ENCODE measurements at regions not wholly inside any gene's neighbourhood (a gene's known extent, or its start where the extent isn't known, plus 50 kb on each side); places are given as distances from the start of the nearest gene placed in this dataset.
"Not testable (repeated sequence)": the region's sequence is repeated elsewhere in the genome, so short reads cannot be mapped to it uniquely, and the experiment has no call there.

DNA sequence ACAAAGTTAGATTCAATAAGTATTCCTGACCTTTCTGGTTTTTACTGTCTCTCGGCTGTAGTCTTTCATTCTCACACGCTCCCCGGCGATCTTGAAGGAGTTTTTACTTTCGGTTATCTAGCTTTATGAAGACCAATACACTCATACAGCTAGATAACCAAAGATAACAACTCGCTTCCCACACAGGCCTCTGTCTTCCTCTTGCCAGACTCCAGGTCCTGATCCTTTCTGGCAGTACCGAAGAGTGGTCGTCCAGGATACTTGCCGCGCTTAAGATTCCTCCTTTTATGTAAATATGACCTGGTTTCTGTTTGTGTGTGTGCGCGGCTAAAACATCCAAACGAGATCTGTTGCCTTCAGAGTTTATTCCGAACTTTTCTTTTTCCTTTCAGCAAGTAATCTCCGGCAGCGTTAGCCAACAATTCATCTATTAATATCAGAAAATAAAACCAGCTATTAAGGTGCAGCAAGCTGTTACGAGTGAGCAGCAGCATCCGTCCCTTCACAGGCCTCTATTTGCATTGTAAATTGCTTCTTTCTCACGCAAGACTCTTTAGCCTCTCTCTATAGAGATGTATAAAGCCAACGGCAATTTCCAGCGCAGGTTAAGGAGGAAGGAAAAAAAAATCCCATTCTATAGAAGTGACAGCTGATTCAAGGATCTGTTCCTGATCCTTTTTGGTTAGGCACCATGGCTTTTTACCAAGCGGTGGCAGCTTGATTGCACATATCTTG is 216.1 kb downstream of the MEF2C start:
- DNase-seq = no peak

- no peak for DNase-seq
These were observed 217.2 kb downstream of the MEF2C start for GRCh38 chr5:88665750-88666215.

DNA sequence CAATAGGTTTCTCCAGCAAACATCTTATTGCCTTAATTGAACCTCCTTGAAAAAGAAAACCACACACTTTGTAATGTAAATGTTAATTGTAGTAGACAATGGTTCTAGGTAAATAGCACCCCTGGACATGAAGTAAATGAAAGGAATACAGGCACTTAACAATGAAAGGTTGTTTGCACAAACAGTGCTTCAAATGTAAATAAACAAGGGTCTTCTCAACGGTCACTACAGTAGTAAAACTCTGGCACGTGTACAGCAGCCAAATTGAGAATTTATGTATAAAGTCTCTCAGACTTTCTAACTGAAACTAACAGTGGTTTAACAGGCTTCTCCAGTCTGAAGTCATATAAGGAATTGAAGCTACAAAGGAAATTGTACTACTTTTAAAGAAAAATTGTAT is 218.3 kb downstream of the MEF2C start:
- no peak for DNase-seq

DNA sequence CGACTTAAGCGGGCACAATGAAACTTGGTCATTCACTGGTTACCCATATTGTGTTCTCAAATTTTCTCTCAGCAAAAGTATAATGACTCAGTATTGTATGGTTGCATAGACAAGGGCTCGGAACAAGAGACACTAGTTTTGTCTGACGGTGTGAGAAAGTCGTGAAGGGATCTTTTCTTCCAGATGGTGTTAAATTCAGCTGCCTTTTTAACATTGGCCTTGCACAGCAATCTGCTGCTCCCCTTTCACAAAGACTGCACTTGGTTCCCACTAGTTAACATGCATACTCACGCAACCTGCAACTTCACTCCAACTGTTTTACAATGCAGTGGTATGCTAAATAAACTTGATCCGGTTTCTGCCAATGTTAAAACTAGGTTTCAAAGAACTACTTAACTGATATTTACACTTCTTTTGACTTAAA is 219.2 kb downstream of the MEF2C start:
- no peak for DNase-seq

DNA sequence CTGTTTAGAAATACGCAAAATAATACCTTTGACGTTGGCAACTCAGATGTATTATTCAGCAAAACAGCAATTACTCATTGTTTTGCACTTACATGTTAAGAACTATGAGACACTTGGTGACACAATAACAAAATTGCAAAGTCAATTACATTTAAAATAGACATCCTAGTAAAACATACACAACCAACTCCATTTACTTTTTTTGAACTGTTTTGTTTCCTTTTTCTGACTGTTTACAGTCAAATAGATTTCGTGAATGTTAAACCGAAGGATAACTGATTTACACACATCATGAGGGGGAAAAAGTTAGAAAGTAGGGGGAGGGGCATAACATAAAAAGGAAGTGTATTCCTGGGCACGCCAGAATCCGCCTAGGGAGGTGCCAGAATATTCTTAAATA is 220.1 kb downstream of the MEF2C start:
- DNase-seq = no peak

GRCh38 chr5:88661806-88662207 is 221.2 kb downstream of the MEF2C start:
- DNase-seq = no peak

GRCh38 chr5:88660947-88661805 is 221.8 kb downstream of the MEF2C start:
- DNase-seq = peak; percentile 67

DNA sequence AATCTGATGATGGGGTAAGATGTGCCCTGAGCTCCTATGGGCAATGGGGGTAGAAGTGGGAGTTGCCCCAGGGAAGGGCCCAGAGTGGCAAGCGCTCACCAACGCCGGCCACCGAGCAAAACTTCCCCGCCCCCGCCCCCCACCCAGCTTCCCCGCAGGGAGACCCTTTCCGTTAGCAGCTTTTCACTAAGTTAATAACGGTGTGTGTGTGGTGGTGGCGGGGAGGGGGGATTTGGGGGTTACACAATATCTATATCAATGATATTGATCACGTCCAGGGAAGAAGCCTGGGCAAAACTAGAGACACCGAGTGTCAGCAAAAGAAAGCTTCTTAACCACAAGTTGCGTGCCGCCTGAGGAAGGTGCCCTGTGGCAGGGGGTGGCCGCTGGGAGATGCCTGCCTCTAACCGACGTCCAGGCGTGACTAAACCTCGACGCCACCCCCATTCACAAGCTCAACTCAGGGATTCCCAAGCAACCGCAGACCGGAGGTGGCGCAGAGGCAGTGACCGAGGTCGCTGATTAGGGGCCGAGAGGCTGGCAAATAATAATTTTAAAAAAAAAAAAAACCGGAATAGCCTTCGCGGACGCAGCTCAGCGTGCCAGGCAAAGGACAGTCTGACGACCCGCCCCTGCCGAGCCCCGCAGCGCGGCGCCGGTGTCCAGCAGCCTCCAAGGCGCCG is 222.6 kb downstream of the MEF2C start:
- no peak for DNase-seq

DNA sequence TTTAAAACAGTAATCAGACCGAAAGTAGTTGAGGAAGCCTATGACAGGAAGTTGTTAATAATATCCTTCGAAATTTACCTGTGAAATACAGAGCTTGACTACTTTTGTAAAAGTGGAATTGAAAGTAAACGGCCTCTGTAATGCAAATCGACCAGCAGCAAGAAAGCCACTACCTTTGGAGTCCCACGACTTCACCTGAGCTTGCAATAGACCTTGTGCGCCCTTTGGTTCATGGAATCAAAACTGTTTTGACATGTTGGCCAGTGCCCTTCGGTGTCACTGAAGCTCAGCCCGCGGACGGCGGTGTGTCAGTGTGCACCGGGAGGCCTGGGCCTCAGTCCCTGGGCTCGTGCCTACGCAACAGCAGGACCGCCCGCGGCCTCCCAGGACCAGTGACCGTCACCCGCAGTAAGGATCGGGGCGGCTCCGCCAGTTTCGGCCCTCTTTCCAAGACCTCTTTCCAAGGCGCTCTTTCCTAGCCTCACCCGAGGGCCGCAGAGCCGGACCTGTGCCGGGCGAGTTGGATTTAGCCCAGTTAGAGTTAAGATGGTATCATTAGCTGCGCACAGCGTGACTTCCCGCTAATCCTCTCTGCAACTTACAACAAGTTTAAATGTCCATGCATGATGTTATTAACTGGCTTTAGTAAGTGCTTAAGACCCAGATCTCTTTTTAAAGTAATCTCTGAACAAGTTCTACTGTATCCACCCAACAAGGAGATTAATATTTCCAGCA is 223.3 kb downstream of the MEF2C start:
- no peak for DNase-seq

DNA sequence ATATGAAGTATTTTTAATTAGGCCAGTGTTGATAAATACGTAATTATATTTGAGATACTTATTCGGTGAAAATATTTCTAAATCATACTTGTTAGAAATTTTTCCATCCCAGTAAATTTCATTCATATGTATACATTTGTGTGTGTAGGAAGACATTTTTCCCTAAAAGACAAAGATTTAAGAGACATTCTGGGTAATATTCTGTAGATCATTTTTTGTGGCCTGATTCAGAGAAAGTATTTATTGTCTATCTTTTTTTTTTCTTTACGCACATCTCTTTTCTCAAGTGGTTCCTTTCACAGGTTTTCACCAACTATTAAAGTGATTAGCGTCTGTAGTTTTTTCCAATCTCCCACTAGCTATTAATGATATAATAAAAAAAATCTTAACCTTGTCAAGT is 224.1 kb downstream of the MEF2C start:
- no peak for DNase-seq

- no peak for DNase-seq
These were observed 224.8 kb downstream of the MEF2C start for GRCh38 chr5:88657906-88658775.

DNA sequence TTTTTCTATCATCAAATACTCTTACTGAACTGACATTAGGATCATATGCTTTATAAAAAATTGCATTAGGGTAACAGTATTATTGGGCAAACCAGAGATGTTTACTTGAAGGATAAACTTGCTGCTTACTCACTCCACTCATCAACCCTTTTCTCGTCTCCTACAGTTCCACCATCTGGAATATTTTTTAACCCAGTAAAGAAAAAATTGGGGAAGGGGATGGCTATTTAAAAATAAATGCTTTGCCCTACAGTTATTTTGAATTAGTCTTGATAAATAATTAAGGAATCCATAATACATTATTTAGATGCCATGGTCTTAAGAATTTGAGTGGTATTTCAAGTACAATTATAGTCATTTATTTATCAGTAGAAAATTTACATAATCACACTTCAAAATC is 225.8 kb downstream of the MEF2C start:
- no peak for DNase-seq

- DNase-seq = no peak
These were observed 226.6 kb downstream of the MEF2C start for GRCh38 chr5:88656221-88656950.

- DNase-seq = no peak
These were observed 229.5 kb downstream of the MEF2C start for GRCh38 chr5:88653471-88653870.

DNA sequence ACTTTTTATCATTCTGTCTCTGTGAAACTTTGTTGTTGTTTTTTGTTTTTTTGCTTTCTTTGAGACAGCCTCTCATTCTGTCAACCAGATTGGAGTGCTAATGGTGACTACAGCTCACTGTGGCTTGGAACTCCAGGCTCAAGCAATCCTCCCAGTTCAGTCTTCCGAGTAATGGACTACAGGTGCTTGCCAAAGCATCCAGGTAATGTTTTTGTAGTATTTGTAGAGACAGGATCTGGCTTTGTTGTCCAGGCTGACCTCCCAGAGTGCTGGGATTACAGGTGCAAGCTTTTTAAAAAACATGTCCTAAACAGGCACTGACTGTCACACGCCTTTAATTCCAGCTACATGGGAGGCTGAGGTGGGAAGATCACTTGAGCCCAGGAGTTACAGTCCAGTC is 235.1 kb downstream of the MEF2C start:
- no peak for DNase-seq

GRCh38 chr5:88646866-88647265 is 236.1 kb downstream of the MEF2C start:
- DNase-seq = no peak

DNA sequence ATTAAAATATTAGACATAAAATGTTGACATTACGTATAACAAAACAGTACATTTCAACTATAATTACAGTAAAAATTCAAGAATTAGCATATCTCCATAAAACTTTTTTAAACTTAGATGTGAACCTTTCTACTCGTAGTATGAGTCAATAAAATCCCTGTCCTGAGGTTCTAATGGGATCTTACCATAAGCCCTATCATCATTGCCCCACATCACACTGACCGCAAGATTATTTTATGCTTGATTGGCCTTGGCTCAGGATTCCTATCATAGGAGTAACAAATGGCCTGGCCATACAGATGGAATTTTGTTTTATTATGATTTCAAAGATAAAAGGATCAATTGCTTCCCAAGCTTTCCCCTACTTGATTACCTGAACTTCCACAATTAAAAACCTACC is 238.3 kb downstream of the MEF2C start:
- no peak for DNase-seq

DNA sequence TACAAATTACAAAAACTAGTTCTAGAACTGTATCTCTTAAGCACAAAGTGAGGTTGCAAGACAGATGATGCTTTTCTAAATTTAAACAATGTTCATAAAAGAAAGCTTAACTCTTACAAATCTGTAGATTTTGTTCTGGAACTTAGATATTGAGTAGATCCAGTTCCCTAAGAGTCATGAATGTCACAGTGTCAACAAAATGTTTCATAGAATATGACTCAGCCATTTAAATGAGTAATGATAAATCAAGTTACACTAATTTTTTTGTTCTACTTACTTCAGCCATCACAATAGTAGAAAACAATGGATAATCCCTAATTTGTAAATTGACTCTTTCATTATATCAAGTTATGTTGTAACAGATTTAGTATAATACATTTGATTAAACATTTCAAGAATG is 239.7 kb downstream of the MEF2C start:
- DNase-seq = no peak

GRCh38 chr5:88634014-88634413 is 249.0 kb downstream of the MEF2C start:
- no peak for DNase-seq

DNA sequence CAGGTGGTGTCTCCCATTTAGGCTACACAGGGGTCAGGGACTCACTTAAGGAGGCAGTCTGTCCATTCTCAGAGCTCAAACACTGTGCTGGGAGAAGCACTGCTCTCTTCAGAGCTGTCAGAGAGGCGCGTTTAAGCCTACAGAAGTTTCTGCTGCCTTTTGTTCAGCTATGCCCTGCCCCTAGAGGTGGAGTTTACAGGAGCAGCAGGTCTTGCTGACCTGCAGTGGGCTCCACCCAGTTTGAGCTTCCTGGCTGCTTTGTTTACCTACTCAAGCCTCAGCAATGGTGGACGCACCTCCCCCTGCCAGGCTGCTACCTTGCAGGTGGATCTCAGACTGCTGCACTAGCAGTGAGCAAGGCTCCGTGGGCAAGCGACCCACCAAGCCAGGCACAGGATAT is 260.1 kb downstream of the MEF2C start:
- not testable (repeated sequence) for DNase-seq

DNA sequence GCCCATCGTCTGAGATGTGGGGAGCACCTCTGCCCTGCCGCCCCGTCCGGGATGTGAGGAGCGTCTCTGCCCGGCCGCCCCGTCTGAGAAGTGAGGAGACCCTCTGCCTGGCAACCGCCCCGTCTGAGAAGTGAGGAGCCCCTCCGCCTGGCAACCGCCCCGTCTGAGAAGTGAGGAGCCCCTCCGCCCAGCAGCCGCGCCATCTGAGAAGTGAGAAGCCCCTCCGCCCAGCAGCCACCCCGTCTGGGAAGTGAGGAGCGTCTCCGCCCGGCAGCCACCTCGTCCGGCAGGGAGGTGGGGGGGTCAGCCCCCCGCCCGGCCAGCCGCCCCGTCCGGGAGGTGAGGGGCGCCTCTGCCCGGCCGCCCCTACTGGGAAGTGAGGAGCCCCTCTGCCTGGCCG is 267.2 kb downstream of the MEF2C start:
- DNase-seq = not testable (repeated sequence)

Measured in NCI-H226 (cell line).